Spleen (tissue), 7 donors: ENCODE measurements at regions not wholly inside any gene's neighbourhood (a gene's known extent, or its start where the extent isn't known, plus 50 kb on each side); places are given as distances from the start of the nearest gene placed in this dataset.

Experiments
- CTCF ChIP-seq, 11 experiments: fragments of 200-600 bp in 7 of 11; fragments of 450-650 bp in 4 of 11; sonication (generic) in 4 of 11; IDR thresholded peaks in 8 of 11; conservative IDR thresholded peaks in 3 of 11; 1 replicate in 7 of 11; 2 replicates in 4 of 11; pipeline versions ENCODE4 v1.4.0 to v1.8.0; 2016 to 2021; ENCODE audit warnings: antibody characterized with exemption in 11 of 11, inconsistent platforms in 4 of 11, mild to moderate bottlenecking in 1 of 11
- POLR2A ChIP-seq, 3 donors: fragments of 450-650 bp; IDR thresholded peaks; one replicate each; pipeline ENCODE4 v1.5.1; 2017; ENCODE audit warnings: antibody characterized with exemption in 3 of 3, mild to moderate bottlenecking in 1 of 3
- POLR2AphosphoS5 ChIP-seq, 3 donors: sonication (generic); formaldehyde crosslinking; IDR thresholded peaks; one replicate each; pipeline ENCODE4 v1.5.1; 2017; ENCODE audit warnings: antibody characterized with exemption in 3 of 3
- donor health status: DM: no; HTN: no; CAD: no; lungs with moderate emphysema.
- donor health status: DM: no; HTN: no; CAD: no.
- donor health status: DM: no; HTN: no; CAD: no.

GRCh38 chr7:3134745-3135144 lies 91.1 kb upstream of the CARD11 start:
- no peak for TF ChIP-seq POLR2A (IDR thresholded peaks at IDR 0.05)
- no peak for TF ChIP-seq CTCF (IDR thresholded peaks at IDR 0.05 in 8 of 11, conservative IDR thresholded peaks at IDR 0.05 in 3 of 11)
- no peak for TF ChIP-seq POLR2AphosphoS5 (IDR thresholded peaks at IDR 0.05)
